OCI-LY1 (cell line): ENCODE measurements at regions not wholly inside any gene's neighbourhood (a gene's known extent, or its start where the extent isn't known, plus 50 kb on each side); places are given as distances from the start of the nearest gene placed in this dataset.
"Not testable (repeated sequence)": the region's sequence is repeated elsewhere in the genome, so short reads cannot be mapped to it uniquely, and the experiment has no call there.

Experiments
- H2AFZ ChIP-seq: fragments of 200-600 bp; sonication (generic), shearing (Covaris generic); 2 replicates; pipeline ENCODE4 v1.6.0; 2014; ENCODE audit warnings: antibody characterized with exemption, mild to moderate bottlenecking, low read length
- H3F3A ChIP-seq: fragments of 200-600 bp; sonication (generic), shearing (Covaris generic); 2 replicates; pipeline ENCODE4 v1.6.0; 2014; ENCODE audit warnings: mild to moderate bottlenecking, antibody characterized with exemption, low read length, moderate library complexity; ENCODE audit not compliant: insufficient read depth
- H3K27ac ChIP-seq: fragments of 200-600 bp; sonication (generic); 2 replicates; pipeline ENCODE4 v1.5.1; 2014; ENCODE audit warnings: low read length, mixed run types, mild to moderate bottlenecking, low read depth; ENCODE audit not compliant: poor library complexity, severe bottlenecking
- H3K27me3 ChIP-seq: fragments of 200-600 bp; sonication (generic); 2 replicates; pipeline ENCODE4 v1.6.0; 2014; ENCODE audit warnings: antibody characterized with exemption, mild to moderate bottlenecking, low read length, moderate library complexity; ENCODE audit not compliant: insufficient read depth
- H3K36me3 ChIP-seq: fragments of 200-600 bp; sonication (generic); 2 replicates; pipeline ENCODE4 v1.6.1; 2014; ENCODE audit warnings: mild to moderate bottlenecking, antibody characterized with exemption, low read length, moderate library complexity, mixed read lengths; ENCODE audit not compliant: insufficient read depth
- H3K4me1 ChIP-seq: fragments of 200-600 bp; sonication (generic); 2 replicates; pipeline ENCODE4 v1.5.1; 2014; ENCODE audit warnings: mild to moderate bottlenecking, low read length, moderate library complexity; ENCODE audit not compliant: insufficient read depth, severe bottlenecking
- H3K4me2 ChIP-seq: fragments of 200-600 bp; sonication (generic), shearing (Covaris generic); 2 replicates; pipeline ENCODE4 v1.6.1; 2014; ENCODE audit warnings: low read length
- H3K4me3 ChIP-seq: fragments of 200-600 bp; sonication (generic); 2 replicates; pipeline ENCODE4 v1.5.1; 2014; ENCODE audit warnings: low read length, low read depth, mild to moderate bottlenecking, mixed read lengths; ENCODE audit not compliant: poor library complexity, severe bottlenecking
- H3K79me2 ChIP-seq: fragments of 200-600 bp; shearing (Covaris generic); 2 replicates; pipeline ENCODE4 v1.6.1; 2016; ENCODE audit warnings: mixed run types, low read length, mixed read lengths; ENCODE audit not compliant: insufficient read depth
- H3K9ac ChIP-seq: fragments of 200-600 bp; sonication (generic), shearing (Covaris generic); 2 replicates; pipeline ENCODE4 v1.6.1; 2014; ENCODE audit warnings: mild to moderate bottlenecking, low read length, mixed read lengths
- H3K9me2 ChIP-seq: fragments of 200-600 bp; sonication (generic), shearing (Covaris generic); 2 replicates; pipeline ENCODE4 v1.6.1; 2014; ENCODE audit warnings: low read depth, mild to moderate bottlenecking, low read length, mixed read lengths
- H3K9me3 ChIP-seq: fragments of 200-600 bp; shearing (Covaris generic); 2 replicates; pipeline ENCODE4 v1.6.1; 2014; ENCODE audit warnings: low read length, mixed read lengths
- H4K20me1 ChIP-seq: fragments of 200-600 bp; sonication (generic), shearing (Covaris generic); 2 replicates; pipeline ENCODE4 v1.6.0; 2016; ENCODE audit warnings: mild to moderate bottlenecking, low read length; ENCODE audit not compliant: insufficient read depth
- EZH2 ChIP-seq: fragments of 200-600 bp; sonication (generic), shearing (Covaris generic); IDR thresholded peaks from 2 replicates; pipeline ENCODE4 v1.8.0; 2017; ENCODE audit warnings: borderline replicate concordance, mixed run types, mild to moderate bottlenecking, antibody characterized with exemption, low read length, moderate library complexity, mixed read lengths
- TF ChIP-seq, protein P1 (sequence below): fragments of 200-600 bp; sonication (generic), shearing (Covaris generic); IDR thresholded peaks from 2 replicates; pipeline ENCODE4 v1.5.1; 2017; ENCODE audit warnings: mild to moderate bottlenecking, antibody characterized with exemption, low read length, moderate library complexity, mixed read lengths

GRCh38 chr3:72065236-72065635 lies 280.3 kb upstream of the PROK2 start:
- no peaks in the 10 kb centered on the region for H3K4me1 ChIP-seq
- H3F3A ChIP-seq, result no peaks in the 10 kb centered on the region
- no peaks in the 10 kb centered on the region for H3K36me3 ChIP-seq
- no peaks in the 10 kb centered on the region for H3K9me2 ChIP-seq
- no peak overlapping the region for H3K27ac ChIP-seq
- H3K4me3 ChIP-seq, result no peak overlapping the region
- no peaks in the 10 kb centered on the region for H3K79me2 ChIP-seq
- H3K9me3 ChIP-seq, result no peaks in the 10 kb centered on the region
- H3K4me2 ChIP-seq, result no peak overlapping the region
- H4K20me1 ChIP-seq, result no peaks in the 10 kb centered on the region
- no peak overlapping the region for H3K9ac ChIP-seq
- H3K27me3 ChIP-seq, result no peaks in the 10 kb centered on the region
- H2AFZ ChIP-seq, result no peak overlapping the region
- no peak for TF ChIP-seq EZH2
- TF ChIP-seq, protein P1, sequence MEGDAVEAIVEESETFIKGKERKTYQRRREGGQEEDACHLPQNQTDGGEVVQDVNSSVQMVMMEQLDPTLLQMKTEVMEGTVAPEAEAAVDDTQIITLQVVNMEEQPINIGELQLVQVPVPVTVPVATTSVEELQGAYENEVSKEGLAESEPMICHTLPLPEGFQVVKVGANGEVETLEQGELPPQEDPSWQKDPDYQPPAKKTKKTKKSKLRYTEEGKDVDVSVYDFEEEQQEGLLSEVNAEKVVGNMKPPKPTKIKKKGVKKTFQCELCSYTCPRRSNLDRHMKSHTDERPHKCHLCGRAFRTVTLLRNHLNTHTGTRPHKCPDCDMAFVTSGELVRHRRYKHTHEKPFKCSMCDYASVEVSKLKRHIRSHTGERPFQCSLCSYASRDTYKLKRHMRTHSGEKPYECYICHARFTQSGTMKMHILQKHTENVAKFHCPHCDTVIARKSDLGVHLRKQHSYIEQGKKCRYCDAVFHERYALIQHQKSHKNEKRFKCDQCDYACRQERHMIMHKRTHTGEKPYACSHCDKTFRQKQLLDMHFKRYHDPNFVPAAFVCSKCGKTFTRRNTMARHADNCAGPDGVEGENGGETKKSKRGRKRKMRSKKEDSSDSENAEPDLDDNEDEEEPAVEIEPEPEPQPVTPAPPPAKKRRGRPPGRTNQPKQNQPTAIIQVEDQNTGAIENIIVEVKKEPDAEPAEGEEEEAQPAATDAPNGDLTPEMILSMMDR, result no peak

- H2AFZ ChIP-seq, H3K9me2 ChIP-seq, H3K27me3 ChIP-seq, H3K9ac ChIP-seq, H4K20me1 ChIP-seq, H3F3A ChIP-seq, H3K9me3 ChIP-seq, H3K36me3 ChIP-seq, H3K27ac ChIP-seq, H3K4me2 ChIP-seq, H3K79me2 ChIP-seq, H3K4me3 ChIP-seq, H3K4me1 ChIP-seq: not testable (repeated sequence)
Observed at GRCh38 chr3:72064727-72065126, 279.8 kb upstream of the PROK2 start.

DNA sequence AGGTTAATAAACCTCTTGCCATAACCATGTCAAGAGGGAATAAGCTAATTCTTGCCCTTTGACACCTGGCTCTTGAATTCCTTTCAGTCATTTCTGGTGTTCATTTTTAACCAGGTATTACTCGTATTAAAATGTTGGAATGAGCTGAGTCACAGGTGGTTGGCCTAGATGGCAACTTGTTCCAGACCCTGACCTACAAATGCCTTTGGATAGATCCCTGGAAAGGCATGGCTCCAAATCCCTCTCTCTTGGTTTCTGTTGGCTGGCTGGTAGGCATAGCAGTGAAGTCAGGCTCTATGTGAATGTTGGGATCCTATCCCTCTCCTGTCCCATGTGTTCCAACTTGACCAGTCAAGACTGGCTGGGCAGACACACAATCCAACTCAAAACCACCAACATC lies 277.1 kb upstream of the PROK2 start:
- Histone ChIP-seq H3K4me3 (no peak overlapping the region), H3K9ac (no peak overlapping the region), H3K4me2 (no peak overlapping the region), H3K9me2 (no peaks in the 10 kb centered on the region), H3K79me2 (no peaks in the 10 kb centered on the region), H3K9me3 (no peaks in the 10 kb centered on the region), H3K27me3 (no peaks in the 10 kb centered on the region), H3F3A (no peaks in the 10 kb centered on the region), H2AFZ (no peak overlapping the region), H3K4me1 (no peaks in the 10 kb centered on the region), H3K36me3 (no peaks in the 10 kb centered on the region), H4K20me1 (no peaks in the 10 kb centered on the region), H3K27ac (no peak overlapping the region)
- TF ChIP-seq, protein P1, result no peak
- TF ChIP-seq EZH2, result no peak

DNA sequence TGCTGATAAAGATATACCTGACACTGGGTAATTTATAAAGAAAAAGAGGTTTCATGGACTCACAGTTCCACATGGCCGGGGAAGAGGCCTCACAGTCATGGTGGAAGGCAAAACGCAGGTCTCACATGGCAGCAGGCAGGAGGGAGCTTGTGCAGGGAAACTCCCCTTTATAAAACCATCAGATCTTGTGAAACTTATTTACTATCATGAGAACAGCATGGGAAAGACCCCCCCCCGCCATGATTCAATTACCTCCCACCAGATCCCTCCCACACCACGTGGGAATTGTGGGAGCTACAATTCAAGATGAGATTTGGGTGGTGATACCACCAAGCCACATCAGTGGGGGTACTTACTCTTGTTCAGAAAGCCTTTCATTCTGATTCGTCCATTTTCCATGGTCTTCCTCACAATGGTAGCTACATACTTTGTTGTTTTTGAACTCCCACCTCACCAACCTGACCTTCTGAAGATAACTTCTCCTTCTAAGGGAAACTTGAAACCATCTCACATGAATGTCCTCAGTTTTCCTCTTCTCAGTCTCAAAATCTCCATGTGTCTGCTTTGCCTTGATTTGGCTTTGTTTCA lies 275.6 kb upstream of the PROK2 start:
- H2AFZ ChIP-seq, result no peak overlapping the region
- H3K4me1 ChIP-seq, result no peaks in the 10 kb centered on the region
- H3F3A ChIP-seq, result no peaks in the 10 kb centered on the region
- H4K20me1 ChIP-seq, result no peaks in the 10 kb centered on the region
- no peak overlapping the region for H3K4me3 ChIP-seq
- no peaks in the 10 kb centered on the region for H3K27me3 ChIP-seq
- no peak overlapping the region for H3K9ac ChIP-seq
- TF ChIP-seq, protein P1, result no peak
- TF ChIP-seq EZH2, result no peak
- no peaks in the 10 kb centered on the region for H3K36me3 ChIP-seq
- no peaks in the 10 kb centered on the region for H3K9me3 ChIP-seq
- no peak overlapping the region for H3K27ac ChIP-seq
- no peaks in the 10 kb centered on the region for H3K9me2 ChIP-seq
- no peaks in the 10 kb centered on the region for H3K79me2 ChIP-seq
- no peak overlapping the region for H3K4me2 ChIP-seq
